ENCODE measurements at regions not wholly inside any gene's neighbourhood (a gene's known extent, or its start where the extent isn't known, plus 50 kb on each side); places are given as distances from the start of the nearest gene placed in this dataset.
A peak's percentile ranks its signal among the peaks of the same experiment; 100 is the strongest.

GRCh38 chr2:196482119-196483065 lies 157.1 kb upstream of the CCDC150 start:
- H3K9ac ChIP-seq: no peak overlapping the region

GRCh38 chr2:196486146-196486545 lies 153.4 kb upstream of the CCDC150 start:
- no peak overlapping the region for H3K4me2 ChIP-seq (ENCODE audit: unreplicated experiment)
- no peak overlapping the region for H3K27ac ChIP-seq
- no peaks in the 10 kb centered on the region for H4K20me1 ChIP-seq (ENCODE audit: insufficient read depth)
- H3K36me3 ChIP-seq (ENCODE audit: low read depth): no peaks in the 10 kb centered on the region
- in situ Hi-C loops (cut with MboI): no loop called here
- no peaks in the 10 kb centered on the region for H3K9me3 ChIP-seq (ENCODE audit: low read depth)
- peaks cover 35% of the 10 kb centered on the region for H3F3A ChIP-seq (ENCODE audit: insufficient read depth)
- no peak overlapping the region for H2AFZ ChIP-seq
- H3K9me2 ChIP-seq (ENCODE audit: insufficient read depth): no peaks in the 10 kb centered on the region
- H3K4me3 ChIP-seq: no peak overlapping the region
- WGBS, 2 experiments (ENCODE audit: low coverage in 1 of 2, low lambda C conversion rate in 2 of 2, missing lambda C conversion rate in 2 of 2): 61 to 68% methylated on average over 3 of the region's 3 CpGs
- H3K9ac ChIP-seq: no peak overlapping the region
- TF ChIP-seq EZH2 (IDR thresholded peaks at IDR 0.05; ENCODE audit: insufficient read depth, poor library complexity, severe bottlenecking) (no peak), EZH2phosphoT487 (IDR thresholded peaks at IDR 0.05; ENCODE audit: insufficient read depth, low read depth) (no peak)
- H3K4me1 ChIP-seq (ENCODE audit: insufficient read depth): peaks cover 34% of the 10 kb centered on the region
- H3K79me2 ChIP-seq (ENCODE audit: insufficient read depth): no peaks in the 10 kb centered on the region
- no peaks in the 10 kb centered on the region for H3K27me3 ChIP-seq (replicated peaks; ENCODE audit: insufficient read depth)
- peak; percentile 30 for DNase-seq

More at GRCh38 chr2:196482119-196483065, 157.1 kb upstream of the CCDC150 start:
- in situ Hi-C loops (cut with MboI): no loop called here
- DNase-seq: peak; percentile 93
- Histone ChIP-seq H3K4me3 (no peak overlapping the region), H3K27ac (peak overlapping the region; percentile 90), H3K79me2 (ENCODE audit: insufficient read depth) (no peaks in the 10 kb centered on the region), H3K36me3 (ENCODE audit: low read depth) (no peaks in the 10 kb centered on the region), H3F3A (ENCODE audit: insufficient read depth) (peaks cover 49% of the 10 kb centered on the region), H4K20me1 (ENCODE audit: insufficient read depth) (no peaks in the 10 kb centered on the region), H3K27me3 (replicated peaks; ENCODE audit: insufficient read depth) (no peaks in the 10 kb centered on the region), H3K4me2 (ENCODE audit: unreplicated experiment) (peak overlapping the region; percentile 44), H3K9me2 (ENCODE audit: insufficient read depth) (no peaks in the 10 kb centered on the region), H3K9me3 (ENCODE audit: low read depth) (no peaks in the 10 kb centered on the region), H2AFZ (no peak overlapping the region), H3K4me1 (ENCODE audit: insufficient read depth) (peaks cover 54% of the 10 kb centered on the region)
- TF ChIP-seq EZH2 (IDR thresholded peaks at IDR 0.05; ENCODE audit: insufficient read depth, poor library complexity, severe bottlenecking): no peak
- TF ChIP-seq EZH2phosphoT487 (IDR thresholded peaks at IDR 0.05; ENCODE audit: insufficient read depth, low read depth): no peak
- 44 to 45% methylated on average over 6 of the region's 6 CpGs for WGBS, 2 experiments (ENCODE audit: low coverage in 1 of 2, low lambda C conversion rate in 2 of 2, missing lambda C conversion rate in 2 of 2)

DNA sequence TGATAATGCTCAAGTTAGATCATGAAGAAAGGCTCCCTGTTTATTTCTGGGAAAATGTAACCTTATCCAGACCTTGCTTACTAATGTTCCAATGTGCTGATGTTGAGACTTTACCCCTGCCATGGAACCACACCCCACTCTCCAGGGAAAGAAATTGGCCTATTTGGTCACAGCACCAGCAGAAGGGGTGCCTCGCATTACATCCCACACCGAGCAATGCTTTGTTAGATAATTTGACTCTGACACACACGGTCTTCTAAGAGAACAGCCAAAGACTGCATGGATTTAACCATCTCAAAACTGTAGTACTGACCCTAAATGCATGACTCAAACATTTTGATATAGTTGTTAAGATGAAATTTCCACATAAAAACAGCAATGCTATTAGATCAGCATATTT lies 152.1 kb upstream of the CCDC150 start:
- Histone ChIP-seq H4K20me1 (ENCODE audit: insufficient read depth) (no peaks in the 10 kb centered on the region), H3K4me2 (ENCODE audit: unreplicated experiment) (peak overlapping the region; percentile 21), H3K9ac (peak overlapping the region; percentile 15; the same call in 1 of the 2 replicates), H3K4me3 (no peak overlapping the region), H3K9me2 (ENCODE audit: insufficient read depth) (no peaks in the 10 kb centered on the region), H3K9me3 (ENCODE audit: low read depth) (no peaks in the 10 kb centered on the region), H3K79me2 (ENCODE audit: insufficient read depth) (no peaks in the 10 kb centered on the region), H3K36me3 (ENCODE audit: low read depth) (no peaks in the 10 kb centered on the region), H3K27ac (peak overlapping the region; percentile 56), H3F3A (ENCODE audit: insufficient read depth) (peaks cover 22% of the 10 kb centered on the region), H2AFZ (no peak overlapping the region), H3K4me1 (ENCODE audit: insufficient read depth) (peaks cover 21% of the 10 kb centered on the region), H3K27me3 (replicated peaks; ENCODE audit: insufficient read depth) (no peaks in the 10 kb centered on the region)
- TF ChIP-seq EZH2phosphoT487 (IDR thresholded peaks at IDR 0.05; ENCODE audit: insufficient read depth, low read depth): no peak
- no peak for TF ChIP-seq EZH2 (IDR thresholded peaks at IDR 0.05; ENCODE audit: insufficient read depth, poor library complexity, severe bottlenecking)
- 8 to 16% methylated on average over 3 of the region's 3 CpGs for WGBS, 2 experiments (ENCODE audit: low coverage in 1 of 2, low lambda C conversion rate in 2 of 2, missing lambda C conversion rate in 2 of 2)
- DNase-seq: peak; percentile 79
- in situ Hi-C loops (cut with MboI): no loop called here

- in situ Hi-C loops (cut with MboI): no loop called here
- no peak for DNase-seq
- H3K27ac ChIP-seq: no peak overlapping the region
These were observed 150.1 kb upstream of the CCDC150 start for GRCh38 chr2:196489371-196489770.

More at GRCh38 chr2:196489371-196489770, 150.1 kb upstream of the CCDC150 start:
- Histone ChIP-seq H3K4me3 (no peak overlapping the region), H2AFZ (no peak overlapping the region), H3K36me3 (ENCODE audit: low read depth) (no peaks in the 10 kb centered on the region), H3K9ac (no peak overlapping the region), H3K4me2 (ENCODE audit: unreplicated experiment) (no peak overlapping the region), H3K4me1 (ENCODE audit: insufficient read depth) (peaks cover 13% of the 10 kb centered on the region), H3K27me3 (replicated peaks; ENCODE audit: insufficient read depth) (no peaks in the 10 kb centered on the region), H3K9me3 (ENCODE audit: low read depth) (no peaks in the 10 kb centered on the region), H3K79me2 (ENCODE audit: insufficient read depth) (no peaks in the 10 kb centered on the region), H3F3A (ENCODE audit: insufficient read depth) (peaks cover 21% of the 10 kb centered on the region), H4K20me1 (ENCODE audit: insufficient read depth) (no peaks in the 10 kb centered on the region), H3K9me2 (ENCODE audit: insufficient read depth) (no peaks in the 10 kb centered on the region)
- 57 to 78% methylated on average over 1 of the region's 1 CpG for whole genome bisulfite sequencing, 2 experiments (ENCODE audit: low coverage in 1 of 2, low lambda C conversion rate in 2 of 2, missing lambda C conversion rate in 2 of 2)
- TF ChIP-seq EZH2 (IDR thresholded peaks at IDR 0.05; ENCODE audit: insufficient read depth, poor library complexity, severe bottlenecking) (no peak), EZH2phosphoT487 (IDR thresholded peaks at IDR 0.05; ENCODE audit: insufficient read depth, low read depth) (no peak)

Data from GM23248 (cell line).